ENCODE measurements at regions not wholly inside any gene's neighbourhood (a gene's known extent, or its start where the extent isn't known, plus 50 kb on each side); places are given as distances from the start of the nearest gene placed in this dataset.
"Not testable (repeated sequence)": the region's sequence is repeated elsewhere in the genome, so short reads cannot be mapped to it uniquely, and the experiment has no call there.

GRCh38 chr3:11712646-11713045 is 68.9 kb upstream of the VGLL4 start:
- H3K36me3 ChIP-seq (ENCODE audit: insufficient read depth, low read length): no peaks in the 10 kb centered on the region; the same call in 1 of the 2 replicates
- peaks cover 16% of the 10 kb centered on the region for H3K4me1 ChIP-seq (ENCODE audit: insufficient read depth, low read length, poor library complexity, severe bottlenecking)
- intact Hi-C loops (cut with micrococcal nuclease; ENCODE audit: unreplicated experiment): no loop called here
- no peak for DNase-seq (ENCODE audit: low spot score)
- no peaks in the 10 kb centered on the region for H3K9me2 ChIP-seq (ENCODE audit: insufficient read depth, low read length)
- peaks cover 30% of the 10 kb centered on the region for H3K79me2 ChIP-seq (ENCODE audit: insufficient read depth, low read depth, low read length)
- no peak overlapping the region for H3K4me3 ChIP-seq (ENCODE audit: low read depth, low read length, poor library complexity, severe bottlenecking)
- no TSS peak for BruUV-seq (replicated peaks)
- ChIA-PET CTCF (ENCODE audit: unreplicated experiment) (no interaction called here), POLR2A (interaction anchor here (0.6 to 1.0 kb wide), 2 partner anchors 22 to 33 kb away, joined by 3 to 4 read pairs; no protein-coding TSS in a partner anchor)
- H2AFZ ChIP-seq (ENCODE audit: low read length): no peak overlapping the region
- no peaks in the 10 kb centered on the region for H4K20me1 ChIP-seq (ENCODE audit: insufficient read depth, low read length)
- no peak overlapping the region for H3K27ac ChIP-seq (ENCODE audit: low read depth, low read length, poor library complexity, severe bottlenecking)
- TF ChIP-seq CTCF (conservative IDR thresholded peaks at IDR 0.05; ENCODE audit: low read length): no peak
- TF ChIP-seq EZH2phosphoT487 (IDR thresholded peaks at IDR 0.05; ENCODE audit: borderline replicate concordance, low read depth, low read length): no peak
- 0 out of 2 replicates have a peak, but pooled peaks cover 6% of the 10 kb centered on the region for H3K9me3 ChIP-seq (ENCODE audit: low read length)
- 0 out of 2 replicates have a peak overlapping the region, but pooled peaks have one; percentile 17 for H3K4me2 ChIP-seq (ENCODE audit: low read length)

- no peak overlapping the region for H3K27ac ChIP-seq (ENCODE audit: low read depth, low read length, poor library complexity, severe bottlenecking)
- TF ChIP-seq EZH2phosphoT487 (IDR thresholded peaks at IDR 0.05; ENCODE audit: borderline replicate concordance, low read depth, low read length): no peak
- no peak for TF ChIP-seq CTCF (conservative IDR thresholded peaks at IDR 0.05; ENCODE audit: low read length)
- H3K4me1 ChIP-seq (ENCODE audit: insufficient read depth, low read length, poor library complexity, severe bottlenecking): peaks cover 9% of the 10 kb centered on the region
- no TSS peak for BruUV-seq (replicated peaks)
- intact Hi-C loops (cut with micrococcal nuclease; ENCODE audit: unreplicated experiment): no loop called here
- H3K9me2 ChIP-seq (ENCODE audit: insufficient read depth, low read length): no peaks in the 10 kb centered on the region
- POLR2A ChIA-PET: interaction anchor here (0.6 kb wide), 1 partner anchor 21 kb away, joined by 3 read pairs; no protein-coding TSS in a partner anchor
- 0 out of 2 replicates have a peak, but pooled peaks cover 6% of the 10 kb centered on the region for H3K9me3 ChIP-seq (ENCODE audit: low read length)
- no peaks in the 10 kb centered on the region for H4K20me1 ChIP-seq (ENCODE audit: insufficient read depth, low read length)
- peaks cover 26% of the 10 kb centered on the region; the same call in 1 of the 2 replicates for H3K79me2 ChIP-seq (ENCODE audit: insufficient read depth, low read depth, low read length)
- DNase-seq (ENCODE audit: low spot score): no peak
- no peak overlapping the region for H3K4me3 ChIP-seq (ENCODE audit: low read depth, low read length, poor library complexity, severe bottlenecking)
- no peaks in the 10 kb centered on the region; the same call in 1 of the 2 replicates for H3K36me3 ChIP-seq (ENCODE audit: insufficient read depth, low read length)
- no peak overlapping the region for H2AFZ ChIP-seq (ENCODE audit: low read length)
- CTCF ChIA-PET (ENCODE audit: unreplicated experiment): no interaction called here
- no peak overlapping the region for H3K4me2 ChIP-seq (ENCODE audit: low read length)
These were observed 68.2 kb upstream of the VGLL4 start for GRCh38 chr3:11711876-11712275.

- no TSS peak for BruUV-seq (replicated peaks)
- intact Hi-C loops (cut with micrococcal nuclease; ENCODE audit: unreplicated experiment): no loop called here
- Histone ChIP-seq H3K4me2 (ENCODE audit: low read length) (no peak overlapping the region), H3K4me3 (ENCODE audit: low read depth, low read length, poor library complexity, severe bottlenecking) (no peak overlapping the region), H3K4me1 (ENCODE audit: insufficient read depth, low read length, poor library complexity, severe bottlenecking) (peaks cover 7% of the 10 kb centered on the region), H3K79me2 (ENCODE audit: insufficient read depth, low read depth, low read length) (peaks cover 16% of the 10 kb centered on the region; the same call in 1 of the 2 replicates), H3K9me2 (ENCODE audit: insufficient read depth, low read length) (no peaks in the 10 kb centered on the region), H3K36me3 (ENCODE audit: insufficient read depth, low read length) (no peaks in the 10 kb centered on the region; the same call in 1 of the 2 replicates), H2AFZ (ENCODE audit: low read length) (no peak overlapping the region), H3K27ac (ENCODE audit: low read depth, low read length, poor library complexity, severe bottlenecking) (no peak overlapping the region), H3K9me3 (ENCODE audit: low read length) (0 out of 2 replicates have a peak, but pooled peaks cover 6% of the 10 kb centered on the region), H4K20me1 (ENCODE audit: insufficient read depth, low read length) (peaks cover 6% of the 10 kb centered on the region; the same call in 1 of the 2 replicates)
- ChIA-PET CTCF (ENCODE audit: unreplicated experiment) (no interaction called here), POLR2A (interaction anchor here (0.7 kb wide), 1 partner anchor 1268 kb away, joined by 3 read pairs; no protein-coding TSS in a partner anchor)
- no peak for TF ChIP-seq CTCF (conservative IDR thresholded peaks at IDR 0.05; ENCODE audit: low read length)
- TF ChIP-seq EZH2phosphoT487 (IDR thresholded peaks at IDR 0.05; ENCODE audit: borderline replicate concordance, low read depth, low read length): no peak
- no peak for DNase-seq (ENCODE audit: low spot score)
These were observed 66.1 kb upstream of the VGLL4 start for GRCh38 chr3:11709782-11710181.

GRCh38 chr3:11707084-11707483 is 63.4 kb upstream of the VGLL4 start:
- DNase-seq (ENCODE audit: low spot score); H2AFZ ChIP-seq (ENCODE audit: low read length); H3K4me3 ChIP-seq (ENCODE audit: low read depth, low read length, poor library complexity, severe bottlenecking); H3K4me2 ChIP-seq (ENCODE audit: low read length); BruUV-seq (replicated peaks); H3K4me1 ChIP-seq (ENCODE audit: insufficient read depth, low read length, poor library complexity, severe bottlenecking); H3K9me2 ChIP-seq (ENCODE audit: insufficient read depth, low read length); H3K27ac ChIP-seq (ENCODE audit: low read depth, low read length, poor library complexity, severe bottlenecking); H4K20me1 ChIP-seq (ENCODE audit: insufficient read depth, low read length); intact Hi-C loops (cut with micrococcal nuclease; ENCODE audit: unreplicated experiment); H3K9me3 ChIP-seq (ENCODE audit: low read length); CTCF ChIA-PET (ENCODE audit: unreplicated experiment); H3K36me3 ChIP-seq (ENCODE audit: insufficient read depth, low read length): not testable (repeated sequence)
- POLR2A ChIA-PET: interaction anchor here (0.6 to 0.7 kb wide), 4 partner anchors 66 to 1524 kb away, joined by 3 to 4 read pairs (median 4); no protein-coding TSS in a partner anchor
- H3K79me2 ChIP-seq (ENCODE audit: insufficient read depth, low read depth, low read length): peaks cover 16% of the 10 kb centered on the region; the same call in 1 of the 2 replicates

Measured in OCI-LY7 (cell line).